ENCODE measurements at regions not wholly inside any gene's neighbourhood (a gene's known extent, or its start where the extent isn't known, plus 50 kb on each side); places are given as distances from the start of the nearest gene placed in this dataset.

GRCh38 chr12:34398366-34398705 is 376.0 kb downstream of the ALG10 start:
- Histone ChIP-seq H3K27ac (no peak overlapping the region), H3K36me3 (no peaks in the 10 kb centered on the region), H3K27me3 (no peaks in the 10 kb centered on the region), H3K4me1 (no peaks in the 10 kb centered on the region), H3K9me3 (no peaks in the 10 kb centered on the region), H3K4me3 (no peak overlapping the region)
- intact Hi-C loops (cut with DNase I) = no loop called here
- no peak for TF ChIP-seq POLR2A (IDR thresholded peaks at IDR 0.05)
- TF ChIP-seq, protein P1, sequence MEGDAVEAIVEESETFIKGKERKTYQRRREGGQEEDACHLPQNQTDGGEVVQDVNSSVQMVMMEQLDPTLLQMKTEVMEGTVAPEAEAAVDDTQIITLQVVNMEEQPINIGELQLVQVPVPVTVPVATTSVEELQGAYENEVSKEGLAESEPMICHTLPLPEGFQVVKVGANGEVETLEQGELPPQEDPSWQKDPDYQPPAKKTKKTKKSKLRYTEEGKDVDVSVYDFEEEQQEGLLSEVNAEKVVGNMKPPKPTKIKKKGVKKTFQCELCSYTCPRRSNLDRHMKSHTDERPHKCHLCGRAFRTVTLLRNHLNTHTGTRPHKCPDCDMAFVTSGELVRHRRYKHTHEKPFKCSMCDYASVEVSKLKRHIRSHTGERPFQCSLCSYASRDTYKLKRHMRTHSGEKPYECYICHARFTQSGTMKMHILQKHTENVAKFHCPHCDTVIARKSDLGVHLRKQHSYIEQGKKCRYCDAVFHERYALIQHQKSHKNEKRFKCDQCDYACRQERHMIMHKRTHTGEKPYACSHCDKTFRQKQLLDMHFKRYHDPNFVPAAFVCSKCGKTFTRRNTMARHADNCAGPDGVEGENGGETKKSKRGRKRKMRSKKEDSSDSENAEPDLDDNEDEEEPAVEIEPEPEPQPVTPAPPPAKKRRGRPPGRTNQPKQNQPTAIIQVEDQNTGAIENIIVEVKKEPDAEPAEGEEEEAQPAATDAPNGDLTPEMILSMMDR (IDR thresholded peaks at IDR 0.05) = no peak
- no peak for TF ChIP-seq POLR2AphosphoS5 (IDR thresholded peaks at IDR 0.05; ENCODE audit: insufficient read depth in 1 of 2, low read depth in 1 of 2)
- DNase-seq (ENCODE audit: extremely low spot score in 2 of 2) = peak; percentile 72 to 79

- Histone ChIP-seq H3K36me3 (no peaks in the 10 kb centered on the region), H3K27ac (no peak overlapping the region), H3K9me3 (peaks cover 5% of the 10 kb centered on the region), H3K4me1 (no peaks in the 10 kb centered on the region), H3K27me3 (no peaks in the 10 kb centered on the region), H3K4me3 (no peak overlapping the region)
- DNase-seq (ENCODE audit: extremely low spot score in 2 of 2) = peak; percentile 81 to 83
- TF ChIP-seq, protein P1 (IDR thresholded peaks at IDR 0.05) = no peak
- TF ChIP-seq POLR2A (IDR thresholded peaks at IDR 0.05) (no peak), POLR2AphosphoS5 (IDR thresholded peaks at IDR 0.05; ENCODE audit: insufficient read depth in 1 of 2, low read depth in 1 of 2) (no peak)
- intact Hi-C loops (cut with DNase I) = no loop called here
Measured at GRCh38 chr12:34398706-34399630, 376.7 kb downstream of the ALG10 start.

DNA sequence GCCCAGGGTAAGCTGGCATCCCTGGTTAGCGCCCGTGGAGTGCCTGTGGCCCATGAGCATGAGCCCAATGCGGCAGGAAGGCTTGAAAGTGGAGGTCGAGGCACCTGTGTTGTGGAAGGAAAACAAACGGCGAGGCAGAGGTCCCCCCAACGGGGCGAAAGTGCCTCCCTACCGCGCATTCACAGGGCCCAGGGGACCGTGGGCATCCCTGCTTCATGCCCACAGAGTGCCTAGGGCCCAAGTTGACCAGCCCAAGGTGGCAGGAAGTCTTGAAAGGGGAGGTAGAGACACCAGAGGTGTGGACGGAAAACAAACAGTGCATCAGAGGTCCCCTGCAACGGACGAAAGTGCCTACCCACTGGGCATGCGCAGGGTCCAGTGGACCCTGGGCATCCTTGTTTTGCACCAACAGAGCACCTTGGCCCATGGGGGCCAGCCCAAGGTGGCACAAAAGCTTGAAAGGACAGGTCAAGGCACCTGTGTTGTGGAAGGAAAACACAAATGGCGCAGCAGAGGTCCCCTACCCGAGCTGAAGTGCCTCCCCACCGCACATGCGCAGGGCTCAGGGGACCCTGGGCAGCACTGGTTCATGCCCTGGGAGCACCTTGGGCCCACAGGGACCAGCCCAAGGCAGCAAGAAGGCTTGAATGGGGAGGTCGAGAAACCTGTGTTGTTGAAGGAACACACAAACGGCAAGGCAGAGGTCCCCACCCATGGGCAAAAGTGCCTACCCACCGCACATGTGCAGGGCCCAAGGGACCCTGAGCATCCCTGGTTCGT is 377.5 kb downstream of the ALG10 start:
- H3K27ac ChIP-seq = no peak overlapping the region
- H3K4me1 ChIP-seq = no peaks in the 10 kb centered on the region
- peak; percentile 56 to 91 for DNase-seq (ENCODE audit: extremely low spot score in 2 of 2)
- H3K4me3 ChIP-seq = no peak overlapping the region
- H3K36me3 ChIP-seq = no peaks in the 10 kb centered on the region
- peaks cover 5% of the 10 kb centered on the region for H3K9me3 ChIP-seq
- intact Hi-C loops (cut with DNase I) = loop anchor here (5.0 kb wide), 1 partner anchor 1233 kb away; no protein-coding TSS in a partner anchor
- no peak for TF ChIP-seq POLR2A (IDR thresholded peaks at IDR 0.05)
- no peaks in the 10 kb centered on the region for H3K27me3 ChIP-seq

- Histone ChIP-seq H3K9me3 (peaks cover 5% of the 10 kb centered on the region), H3K27me3 (no peaks in the 10 kb centered on the region), H3K27ac (no peak overlapping the region), H3K36me3 (no peaks in the 10 kb centered on the region), H3K4me3 (no peak overlapping the region), H3K4me1 (no peaks in the 10 kb centered on the region)
- peak; percentile 72 to 74 for DNase-seq (ENCODE audit: extremely low spot score in 2 of 2)
- TF ChIP-seq, protein P1 (IDR thresholded peaks at IDR 0.05) = no peak
- no peak for TF ChIP-seq POLR2A (IDR thresholded peaks at IDR 0.05)
- TF ChIP-seq POLR2AphosphoS5 (IDR thresholded peaks at IDR 0.05; ENCODE audit: insufficient read depth in 1 of 2, low read depth in 1 of 2) = no peak
- intact Hi-C loops (cut with DNase I) = loop anchor here (5.0 kb wide), 1 partner anchor 1233 kb away; no protein-coding TSS in a partner anchor
Measured at GRCh38 chr12:34400411-34400881, 378.1 kb downstream of the ALG10 start.

GRCh38 chr12:34400986-34401658 is 378.8 kb downstream of the ALG10 start:
- Histone ChIP-seq H3K27ac (no peak overlapping the region), H3K9me3 (peaks cover 5% of the 10 kb centered on the region), H3K36me3 (no peaks in the 10 kb centered on the region), H3K27me3 (no peaks in the 10 kb centered on the region), H3K4me1 (no peaks in the 10 kb centered on the region), H3K4me3 (no peak overlapping the region)
- intact Hi-C loops (cut with DNase I) = loop anchor here (5.0 kb wide), 1 partner anchor 1234 kb away; no protein-coding TSS in a partner anchor
- DNase-seq (ENCODE audit: extremely low spot score in 2 of 2) = peak; percentile 52 to 62
- no peak for TF ChIP-seq POLR2AphosphoS5 (IDR thresholded peaks at IDR 0.05; ENCODE audit: insufficient read depth in 1 of 2, low read depth in 1 of 2)
- TF ChIP-seq, protein P1 (IDR thresholded peaks at IDR 0.05) = no peak
- no peak for TF ChIP-seq POLR2A (IDR thresholded peaks at IDR 0.05)

Data from vagina (tissue), 2 donors.